ENCODE measurements at regions not wholly inside any gene's neighbourhood (a gene's known extent, or its start where the extent isn't known, plus 50 kb on each side); places are given as distances from the start of the nearest gene placed in this dataset.

DNA sequence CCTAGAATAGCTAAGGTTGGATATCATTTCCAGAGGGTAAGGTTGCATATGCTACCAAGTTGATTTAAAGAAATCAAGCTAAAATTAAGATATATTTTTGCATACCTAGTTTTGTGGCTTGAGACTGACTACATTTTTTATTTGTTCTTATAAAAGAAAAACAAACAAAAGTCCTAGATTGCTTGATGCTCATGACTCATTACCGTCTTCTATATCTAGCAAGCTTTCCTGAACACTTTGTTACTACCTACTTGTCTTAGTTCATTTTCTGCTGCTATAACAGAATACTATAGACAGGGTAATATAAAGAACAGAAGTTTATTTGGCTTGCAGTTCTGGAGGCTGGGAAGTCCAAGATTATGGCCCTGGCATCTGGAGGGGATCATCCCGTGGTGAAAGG lies 152.1 kb upstream of the THRB start:
- no peak for DNase-seq

- no peak for DNase-seq
Observed at GRCh38 chr3:24648063-24648462, 153.4 kb upstream of the THRB start.

- no peak for DNase-seq
Observed at GRCh38 chr3:24650839-24651238, 156.2 kb upstream of the THRB start.

GRCh38 chr3:24657870-24658510 lies 163.3 kb upstream of the THRB start:
- no peak for DNase-seq

- DNase-seq = no peak
Observed at GRCh38 chr3:24661175-24661584, 166.5 kb upstream of the THRB start.

DNA sequence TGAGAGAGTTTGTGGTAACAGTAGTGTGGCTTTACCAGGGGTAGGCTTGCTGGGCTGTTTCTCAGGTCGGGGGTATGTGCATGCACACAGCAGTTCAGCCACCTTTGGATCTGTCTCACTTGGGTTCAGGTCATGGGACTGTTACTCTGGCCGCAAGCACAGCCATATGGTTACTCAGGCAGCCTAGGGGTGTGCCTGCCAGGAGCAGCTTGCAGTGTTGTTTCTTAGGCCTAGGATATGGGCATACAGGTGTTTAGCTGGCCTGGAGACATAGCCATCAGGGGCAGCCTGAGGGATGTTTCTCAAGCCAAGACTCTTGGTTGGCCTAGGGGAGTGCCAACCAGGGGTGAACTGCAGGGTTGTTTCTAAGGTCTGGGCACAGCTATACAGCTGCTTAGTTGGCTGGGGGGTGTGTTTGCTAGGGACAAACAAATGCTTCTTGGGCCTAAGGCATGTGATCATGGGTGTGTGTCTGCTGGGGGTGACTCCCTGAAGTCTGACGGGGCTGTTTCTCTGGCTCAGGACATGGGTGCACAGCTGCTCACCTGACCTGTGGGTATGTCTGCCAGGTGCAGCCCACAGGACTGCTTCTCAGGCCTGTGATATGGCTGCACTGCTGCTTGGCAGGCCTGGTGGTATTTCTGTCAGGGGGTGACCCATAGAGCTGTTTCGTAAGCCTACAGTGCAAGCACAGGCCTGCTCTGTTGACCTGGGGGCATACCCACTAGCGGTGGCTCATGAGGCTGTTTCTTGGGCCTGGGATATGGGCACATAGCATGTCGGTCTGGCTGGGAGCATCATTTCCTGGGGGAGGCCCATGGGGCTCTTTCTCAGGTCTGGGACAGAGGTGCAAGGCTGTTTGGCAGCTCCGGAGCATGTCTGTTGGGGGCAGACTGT lies 168.0 kb upstream of the THRB start:
- DNase-seq = no peak

GRCh38 chr3:24663406-24663805 lies 168.8 kb upstream of the THRB start:
- DNase-seq = no peak

- no peak for DNase-seq
Observed at GRCh38 chr3:24668039-24668438, 173.4 kb upstream of the THRB start.

GRCh38 chr3:24670871-24671270 lies 176.2 kb upstream of the THRB start:
- no peak for DNase-seq

GRCh38 chr3:24673596-24673995 lies 178.9 kb upstream of the THRB start:
- no peak for DNase-seq

DNA sequence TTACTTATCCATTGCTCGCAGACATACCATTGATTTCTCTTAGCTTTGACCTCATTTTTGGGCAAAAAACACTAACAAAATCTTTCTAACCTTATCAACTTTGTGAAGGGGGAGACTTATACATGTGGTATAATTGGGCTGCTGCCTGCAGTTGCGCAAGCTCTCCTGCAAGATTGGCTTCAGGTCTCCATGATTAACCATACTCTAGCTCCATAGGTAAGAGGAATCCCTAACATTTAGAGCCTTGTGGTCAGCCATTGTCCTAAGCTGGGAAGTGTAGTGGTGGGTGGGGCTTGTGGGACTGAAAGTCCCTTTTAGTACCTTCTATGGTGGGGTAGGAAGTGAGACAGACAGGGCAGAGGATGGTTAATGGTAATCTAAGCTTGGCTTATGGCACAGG lies 179.6 kb upstream of the THRB start:
- no peak for DNase-seq

DNA sequence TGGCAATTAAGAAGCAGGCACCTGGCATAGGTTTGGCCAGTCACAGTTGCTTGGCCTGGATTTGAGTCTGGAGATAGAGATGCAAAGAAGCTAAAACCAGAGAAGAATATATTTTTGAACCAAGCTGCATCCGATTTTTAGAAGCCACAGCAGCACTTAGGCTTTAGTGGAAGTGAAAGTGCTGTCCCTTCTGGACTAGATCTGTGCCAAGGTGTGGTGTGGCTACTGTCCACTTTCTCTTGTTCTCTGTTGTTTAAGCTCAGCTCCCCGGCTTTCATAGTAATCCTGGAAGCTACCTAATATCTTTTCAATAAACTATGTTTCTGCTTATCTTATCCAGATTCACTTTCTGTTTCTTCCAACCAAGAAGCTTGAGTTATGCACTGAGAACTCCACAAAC lies 183.4 kb upstream of the THRB start:
- no peak for DNase-seq

- peak; percentile 72 for DNase-seq
Observed at GRCh38 chr3:24678421-24678865, 183.8 kb upstream of the THRB start.

- no peak for DNase-seq
Observed at GRCh38 chr3:24679429-24679828, 184.8 kb upstream of the THRB start.

DNA sequence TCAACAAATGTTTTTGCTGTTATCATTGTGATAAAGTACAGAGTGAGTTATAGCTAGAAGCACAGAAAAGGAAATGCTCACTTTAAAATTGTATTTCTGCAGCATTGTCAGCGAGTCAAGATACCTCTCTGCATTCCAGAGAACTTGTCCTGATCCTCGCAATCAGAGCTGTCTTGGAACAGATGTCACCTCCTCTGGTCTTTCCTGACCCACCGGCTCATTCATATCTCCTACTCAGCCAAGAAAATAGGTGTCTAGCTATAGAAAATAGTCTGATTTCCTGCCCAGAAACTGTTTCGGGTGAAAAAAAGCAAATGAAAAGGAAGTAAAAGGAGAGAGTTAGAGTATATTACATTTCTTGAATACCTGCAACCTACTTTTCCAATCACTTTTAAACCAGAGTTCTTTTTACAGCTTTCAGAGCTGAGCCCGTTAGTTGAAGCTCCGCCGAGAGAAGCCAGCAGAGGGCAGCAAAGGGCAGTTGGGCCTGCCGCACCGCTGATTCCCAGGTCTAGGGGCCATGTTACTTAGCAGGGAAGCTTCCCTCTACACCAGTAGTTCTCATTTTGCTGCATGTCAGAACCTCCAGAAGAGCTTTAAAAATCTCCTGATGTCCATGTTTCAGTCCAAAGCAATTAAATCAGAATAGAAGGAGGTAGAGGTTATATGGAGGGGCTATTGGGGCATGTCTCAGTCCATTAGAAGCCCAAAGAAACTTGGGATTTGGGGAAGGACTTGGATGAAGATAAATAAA lies 185.7 kb upstream of the THRB start:
- DNase-seq = peak; percentile 42

GRCh38 chr3:24682141-24682547 lies 187.5 kb upstream of the THRB start:
- peak; percentile 7 for DNase-seq

GRCh38 chr3:24683090-24683489 lies 188.4 kb upstream of the THRB start:
- peak; percentile 17 for DNase-seq

DNA sequence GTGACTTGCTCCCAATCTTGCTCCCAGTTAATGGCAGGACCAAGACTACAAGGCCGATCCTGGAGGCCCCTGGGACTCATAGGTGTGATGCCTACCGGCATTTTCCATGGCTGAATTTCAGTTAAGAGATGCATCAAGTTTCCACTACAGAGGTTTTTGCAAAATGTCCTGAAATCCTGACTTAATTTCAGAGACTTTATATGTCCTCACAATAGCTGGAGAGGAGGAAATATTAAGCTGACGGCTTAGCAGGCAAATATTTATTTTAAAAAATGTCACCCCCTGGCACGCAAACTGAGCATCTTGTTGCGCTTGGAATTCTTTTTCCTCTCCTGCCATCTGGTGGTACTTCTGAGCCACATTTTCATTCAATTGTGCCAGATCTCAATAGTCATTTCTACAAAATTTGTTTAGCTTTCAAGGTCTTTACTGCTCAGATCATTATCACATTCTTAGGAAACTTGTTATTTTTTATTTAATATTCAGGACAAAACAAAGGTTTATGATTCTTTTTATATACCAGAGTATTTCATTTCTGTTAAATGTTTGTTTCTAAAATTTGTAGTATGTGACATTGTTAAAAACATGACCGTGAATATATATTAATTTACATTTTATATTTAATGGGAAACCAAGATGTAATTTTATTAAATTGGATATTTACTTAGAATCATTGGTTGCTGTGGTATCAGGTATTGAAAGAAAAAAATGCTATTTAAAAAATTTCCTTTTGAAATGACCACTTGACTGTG lies 189.2 kb upstream of the THRB start:
- peak; percentile 55 for DNase-seq

DNA sequence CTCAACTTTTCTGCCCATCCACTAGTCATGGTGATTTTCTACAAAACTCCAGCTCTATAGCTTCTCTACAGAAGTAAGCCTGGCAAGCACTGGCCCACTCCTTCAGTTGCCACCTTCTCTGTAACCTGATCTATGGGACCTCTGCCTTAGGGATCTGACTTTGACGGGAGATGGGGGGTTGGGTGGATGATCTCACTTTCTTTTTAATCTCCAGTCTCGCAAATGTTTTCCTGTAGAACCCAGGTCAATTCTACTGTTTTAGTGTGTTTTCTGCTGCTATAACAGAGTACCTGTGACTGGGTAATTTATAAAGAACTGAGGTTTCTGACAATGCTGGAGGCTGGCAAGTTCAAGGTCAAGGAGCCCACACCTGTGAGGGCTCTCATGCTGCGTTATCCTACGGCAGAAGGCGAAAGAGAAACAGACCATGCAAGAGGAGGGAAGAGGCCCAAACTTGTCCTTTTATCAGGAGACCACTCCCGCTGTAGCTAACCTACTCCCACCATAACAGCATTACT lies 189.9 kb upstream of the THRB start:
- no peak for DNase-seq

DNA sequence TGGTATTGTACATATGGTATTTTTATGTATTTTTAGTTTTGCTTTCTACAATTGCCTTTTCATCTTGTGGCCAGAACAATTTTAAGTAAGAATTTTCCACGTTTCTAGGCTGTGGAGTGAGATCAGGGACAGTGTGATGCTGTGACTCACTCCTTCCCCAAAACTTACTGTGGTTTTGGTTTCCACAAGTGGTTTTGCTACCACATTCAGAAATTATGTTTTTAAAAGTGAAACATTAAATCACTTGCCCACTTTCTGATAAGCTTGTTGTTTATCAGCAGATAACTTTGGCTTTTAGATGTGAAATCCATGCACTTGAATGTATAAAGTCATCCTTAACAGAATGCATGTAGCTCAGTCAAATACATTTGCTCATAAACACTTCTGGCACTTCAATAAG lies 192.2 kb upstream of the THRB start:
- DNase-seq = peak; percentile 45

DNA sequence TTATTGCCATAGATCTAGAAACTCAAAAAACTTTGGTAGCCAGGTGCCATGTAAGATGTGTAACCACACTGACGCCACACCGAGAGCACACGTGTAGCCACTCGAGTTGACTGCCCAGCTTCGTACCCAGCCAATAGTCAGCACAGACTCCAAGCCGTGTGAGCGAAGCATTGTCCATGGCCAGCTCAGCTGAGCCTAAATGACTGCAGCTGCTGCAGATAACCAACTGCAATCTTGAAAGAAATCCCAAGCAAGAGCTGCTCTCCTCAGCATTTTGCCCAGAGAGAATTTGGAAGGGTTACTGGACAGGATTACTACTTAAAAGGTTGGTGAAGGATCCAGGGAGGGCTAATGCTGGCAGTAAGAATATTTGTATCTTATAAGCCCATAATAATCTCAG lies 193.0 kb upstream of the THRB start:
- no peak for DNase-seq

- peak; percentile 13 for DNase-seq
Observed at GRCh38 chr3:24688446-24689148, 193.9 kb upstream of the THRB start.

Data from EL (cell line).